Smooth muscle cell (in vitro differentiated cells): ENCODE measurements at regions not wholly inside any gene's neighbourhood (a gene's known extent, or its start where the extent isn't known, plus 50 kb on each side); places are given as distances from the start of the nearest gene placed in this dataset. TPM values are rescaled to one million over a fixed set of nuclear protein-coding genes. Genes with fewer than 3 reads are reported as not detected.

Experiments used
- DNase-seq: peaks from one replicate; lab custom pipeline; 2025; ENCODE audit not compliant: unreplicated experiment; lab: John Stamatoyannopoulos, UW
- H2AFZ ChIP-seq: fragments of 200-600 bp; sonication (generic); 2 replicates; pipeline ENCODE4 v1.6.0; 2016; ENCODE audit warnings: antibody characterized with exemption, low read depth, mild to moderate bottlenecking
- H3F3A ChIP-seq: fragments of 200-600 bp; sonication (generic); 2 replicates; pipeline ENCODE4 v1.6.0; 2017; ENCODE audit warnings: antibody characterized with exemption, low read depth
- H3K27ac ChIP-seq: fragments of 200-600 bp; sonication (generic); 2 replicates; pipeline ENCODE4 v1.5.1; 2016; ENCODE audit warnings: low read depth, mild to moderate bottlenecking
- H3K27me3 ChIP-seq: fragments of 200-600 bp; sonication (generic); 2 replicates; pipeline ENCODE4 v1.6.1; 2016; ENCODE audit warnings: low read depth, mild to moderate bottlenecking
- H3K36me3 ChIP-seq: fragments of 200-600 bp; sonication (generic); 2 replicates; pipeline ENCODE4 v1.5.1; 2016; ENCODE audit warnings: low read depth
- H3K4me1 ChIP-seq: fragments of 200-600 bp; sonication (generic); 2 replicates; pipeline ENCODE4 v1.5.1; 2016; ENCODE audit warnings: low read depth
- H3K4me2 ChIP-seq: fragments of 200-600 bp; sonication (generic); 2 replicates; pipeline ENCODE4 v1.6.0; 2016; ENCODE audit warnings: mild to moderate bottlenecking
- H3K4me3 ChIP-seq: fragments of 200-600 bp; sonication (generic); 2 replicates; pipeline ENCODE4 v1.5.1; 2016; ENCODE audit warnings: mild to moderate bottlenecking
- H3K79me2 ChIP-seq: fragments of 200-600 bp; sonication (generic); 2 replicates; pipeline ENCODE4 v1.6.0; 2016; ENCODE audit warnings: low read depth, mild to moderate bottlenecking
- H3K9ac ChIP-seq: fragments of 200-600 bp; sonication (generic); 2 replicates; pipeline ENCODE4 v1.6.0; 2016; ENCODE audit warnings: low read depth
- H3K9me3 ChIP-seq: fragments of 200-600 bp; sonication (generic); replicated peaks from 2 replicates; pipeline ENCODE4 v1.5.1; 2016; ENCODE audit warnings: low read depth
- H4K20me1 ChIP-seq: fragments of 200-600 bp; sonication (generic); 2 replicates; pipeline ENCODE4 v1.6.0; 2016; ENCODE audit warnings: low read depth
- CTCF ChIP-seq: fragments of 200-600 bp; sonication (generic); IDR thresholded peaks from 2 replicates; pipeline ENCODE4 v1.5.1; 2017; ENCODE audit warnings: borderline replicate concordance, mild to moderate bottlenecking, antibody characterized with exemption; ENCODE audit not compliant: insufficient read depth, poor library complexity, severe bottlenecking
- WGBS: methylation state at CpG from one replicate; pipeline ENCODE4 v1.1.7; 2016; ENCODE audit warnings: low lambda C conversion rate; 5-methylcytosine and 5-hydroxymethylcytosine counted together
- small RNA-seq: library from RNA; depleted of rRNA; stranded (forward); fragments of <200 nt; gene quantifications from one replicate; pipeline ENCODE3, GENCODE V24; 2014

- H3F3A ChIP-seq = no peaks in the 10 kb centered on the region
- H3K4me1 ChIP-seq = no peaks in the 10 kb centered on the region
- no peak for DNase-seq
- H4K20me1 ChIP-seq = no peaks in the 10 kb centered on the region
- no peak overlapping the region for H3K4me3 ChIP-seq
- TF ChIP-seq CTCF = no peak
- H3K79me2 ChIP-seq = no peaks in the 10 kb centered on the region
- no peak overlapping the region for H3K4me2 ChIP-seq
- H3K36me3 ChIP-seq = no peaks in the 10 kb centered on the region
- H3K9ac ChIP-seq = no peak overlapping the region
- H3K27ac ChIP-seq = no peak overlapping the region
- H3K9me3 ChIP-seq = no peaks in the 10 kb centered on the region
- no peaks in the 10 kb centered on the region for H3K27me3 ChIP-seq
- H2AFZ ChIP-seq = no peak overlapping the region
Measured at GRCh38 chr11:43250309-43250708, 61.5 kb upstream of the API5 start.

GRCh38 chr11:43261775-43262174 is 50.0 kb upstream of the API5 start:
- H3K79me2 ChIP-seq = no peaks in the 10 kb centered on the region
- DNase-seq = no peak
- H3K27ac ChIP-seq = no peak overlapping the region
- no peak overlapping the region for H3K9ac ChIP-seq
- no peak overlapping the region for H3K4me3 ChIP-seq
- WGBS = 96% methylated on average over 2 of the region's 2 CpGs
- no peaks in the 10 kb centered on the region for H3K4me1 ChIP-seq
- H2AFZ ChIP-seq = no peak overlapping the region
- no peak for TF ChIP-seq CTCF
- H3K9me3 ChIP-seq = no peaks in the 10 kb centered on the region
- H3K27me3 ChIP-seq = no peaks in the 10 kb centered on the region
- H4K20me1 ChIP-seq = no peaks in the 10 kb centered on the region
- no peaks in the 10 kb centered on the region for H3F3A ChIP-seq
- no peaks in the 10 kb centered on the region for H3K36me3 ChIP-seq
- no peak overlapping the region for H3K4me2 ChIP-seq

Small RNAs in the stretch of these regions (small RNA-seq; reads per million reads assigned to genes)
- not detected for gene AC021006.3
- gene AC109810.1 = not detected
